Choroid plexus epithelial cell (primary cell): ENCODE measurements at regions not wholly inside any gene's neighbourhood (a gene's known extent, or its start where the extent isn't known, plus 50 kb on each side); places are given as distances from the start of the nearest gene placed in this dataset.

Experiments used
- DNase-seq: peaks from one replicate; pipeline ENCODE4 v3.0.0-alpha.2; 2010; ENCODE audit warnings: low read depth
- H3K4me3 ChIP-seq: 2 replicates; pipeline ENCODE4 v1.5.1; 2011; ENCODE audit warnings: low read depth, mild to moderate bottlenecking, control low read depth, low read length, moderate library complexity
- CTCF ChIP-seq: conservative IDR thresholded peaks from 2 replicates; pipeline ENCODE4 v1.5.1; 2011; ENCODE audit warnings: low read depth, mild to moderate bottlenecking, control low read depth, inconsistent platforms, low read length, moderate library complexity

- no peak for DNase-seq
- no peak for TF ChIP-seq CTCF
- no peak overlapping the region for H3K4me3 ChIP-seq
Observed at GRCh38 chr4:161143375-161143774, 1020.4 kb downstream of the FSTL5 start.

DNA sequence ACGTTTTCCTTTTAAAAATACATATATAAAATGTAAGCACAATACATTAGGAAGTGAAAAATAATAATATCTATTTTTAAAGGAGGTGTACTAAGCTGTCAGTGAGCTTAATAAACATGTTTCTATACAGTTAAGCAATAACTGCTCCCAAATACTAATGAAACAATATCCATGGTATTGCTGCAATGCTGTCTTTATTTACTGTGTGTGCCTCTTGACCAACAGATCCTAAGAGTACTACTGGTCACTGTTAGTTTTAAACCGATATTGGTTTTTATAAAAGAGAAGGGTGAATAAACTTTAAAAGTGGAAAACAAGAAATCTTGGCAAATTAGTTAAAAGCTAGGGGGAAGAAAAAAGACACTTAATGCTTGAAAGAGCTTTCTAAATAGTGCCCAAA, 1029.0 kb downstream of the FSTL5 start:
- H3K4me3 ChIP-seq: no peak overlapping the region
- no peak for DNase-seq
- no peak for TF ChIP-seq CTCF

- no peak for DNase-seq
- H3K4me3 ChIP-seq: no peak overlapping the region
- TF ChIP-seq CTCF: no peak
Observed at GRCh38 chr4:161133586-161134276, 1030.1 kb downstream of the FSTL5 start.

GRCh38 chr4:161132715-161133425, 1030.9 kb downstream of the FSTL5 start:
- no peak for DNase-seq
- TF ChIP-seq CTCF: no peak
- no peak overlapping the region for H3K4me3 ChIP-seq

- no peak overlapping the region for H3K4me3 ChIP-seq
- TF ChIP-seq CTCF: no peak
- DNase-seq: peak; percentile 33
Observed at GRCh38 chr4:161121451-161121850, 1042.3 kb downstream of the FSTL5 start.

DNA sequence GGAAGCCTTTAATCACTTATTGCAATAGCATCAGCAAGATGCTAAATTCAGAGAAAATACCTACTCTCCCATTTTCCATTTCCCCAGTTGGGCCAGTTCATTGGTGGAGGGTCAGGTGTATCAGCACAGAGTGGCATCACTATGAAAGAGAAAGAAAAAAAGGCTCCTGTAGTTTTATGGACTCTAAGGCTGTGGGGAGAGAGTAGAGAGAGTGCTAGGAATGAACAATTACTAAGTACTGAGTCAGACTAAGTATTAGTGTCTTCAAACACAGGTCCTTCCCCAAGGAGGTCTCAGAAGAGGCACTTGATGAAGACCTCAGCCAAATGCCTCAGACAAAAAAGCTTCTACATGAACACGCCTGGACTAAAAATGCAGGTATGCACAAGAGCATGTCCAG, 1061.9 kb downstream of the FSTL5 start:
- no peak overlapping the region for H3K4me3 ChIP-seq
- DNase-seq: no peak
- TF ChIP-seq CTCF: no peak

DNA sequence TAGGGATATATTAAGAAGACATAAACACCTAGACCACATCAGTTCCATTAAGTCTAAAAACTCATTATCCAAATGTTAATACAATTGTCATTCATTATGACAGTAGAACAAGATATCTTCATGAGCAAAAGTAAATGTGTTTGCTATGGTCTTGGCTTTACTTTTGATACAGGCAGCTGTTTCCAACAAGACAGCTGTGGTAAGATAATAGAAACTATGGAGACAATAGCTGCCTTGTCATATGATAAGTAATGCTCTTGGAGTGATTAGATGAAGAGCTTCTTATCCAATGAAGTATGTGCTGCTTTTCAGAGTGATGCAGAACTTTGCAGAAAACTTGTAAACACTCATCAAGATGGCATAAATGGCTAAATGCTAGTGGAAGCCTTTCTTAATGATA, 1066.0 kb downstream of the FSTL5 start:
- no peak for DNase-seq
- no peak for TF ChIP-seq CTCF
- no peak overlapping the region for H3K4me3 ChIP-seq
